Small intestine (tissue), 7 donors: ENCODE measurements at regions not wholly inside any gene's neighbourhood (a gene's known extent, or its start where the extent isn't known, plus 50 kb on each side); places are given as distances from the start of the nearest gene placed in this dataset.

Experiments
- DNase-seq, 2 donors: peaks; one replicate each; pipeline versions ENCODE4 v3.0.0 to v3.0.0-alpha.2; 2013
- FAIRE-seq: peaks from 2 replicates; lab custom pipeline; 2012; peaks lifted over from hg19 to GRCh38; lab: Jason Lieb, UNC
- H3K27ac ChIP-seq, 3 donors: one replicate each; pipeline ENCODE4 v1.5.1; 2013; ENCODE audit warnings: low read length in 2 of 3, mild to moderate bottlenecking in 2 of 3, control low read depth in 1 of 3, inconsistent platforms in 1 of 3, low read depth in 1 of 3, moderate library complexity in 1 of 3
- H3K27me3 ChIP-seq, 3 donors: one replicate each; pipeline ENCODE4 v1.6.1; 2013; ENCODE audit warnings: low read length in 3 of 3, inconsistent platforms in 1 of 3; ENCODE audit not compliant: control insufficient read depth in 3 of 3, insufficient read depth in 3 of 3
- H3K36me3 ChIP-seq, 3 donors: one replicate each; pipeline ENCODE4 v1.6.1; 2013; ENCODE audit warnings: low read length in 3 of 3, inconsistent platforms in 1 of 3, low read depth in 1 of 3, mild to moderate bottlenecking in 1 of 3, moderate library complexity in 1 of 3; ENCODE audit not compliant: control insufficient read depth in 3 of 3, insufficient read depth in 2 of 3
- H3K4me1 ChIP-seq, 3 donors: one replicate each; pipeline ENCODE4 v1.6.1; 2013; ENCODE audit warnings: low read length in 2 of 3, inconsistent platforms in 1 of 3, low read depth in 1 of 3, mild to moderate bottlenecking in 1 of 3, moderate library complexity in 1 of 3; ENCODE audit not compliant: control insufficient read depth in 3 of 3, insufficient read depth in 2 of 3
- H3K4me3 ChIP-seq, 3 donors: one replicate each; pipeline ENCODE4 v1.5.1; 2013; ENCODE audit warnings: low read length in 3 of 3, control low read depth in 1 of 3, inconsistent platforms in 1 of 3, low read depth in 1 of 3, mild to moderate bottlenecking in 1 of 3, moderate library complexity in 1 of 3
- H3K9me3 ChIP-seq, 2 donors: one replicate each; pipeline ENCODE4 v1.6.1; 2013; ENCODE audit warnings: low read depth in 1 of 2, low read length in 1 of 2; ENCODE audit not compliant: control insufficient read depth in 2 of 2, insufficient read depth in 1 of 2
- WGBS, 3 donors: extraction: QIAGEN DNeasy Blood & Tissue Kit; methylation state at CpG; one replicate each; pipeline ENCODE4 v1.1.7; 2013; 5-methylcytosine and 5-hydroxymethylcytosine counted together
- donor health status: healthy with polysubstance abuse.
- donor health status: control.
- donor health status: control.
- donor health status: Bipolar disorder and iron deficiency.
- donor health status: healthy.

- no peaks in the 10 kb centered on the region for H3K4me1 ChIP-seq
- H3K4me3 ChIP-seq = no peak overlapping the region
- DNase-seq = no peak
- no peaks in the 10 kb centered on the region for H3K27me3 ChIP-seq
- H3K27ac ChIP-seq = no peak overlapping the region
- FAIRE-seq = no peak
- 66 to 76% (median 69%) methylated on average over 4 of the region's 4 CpGs for whole genome bisulfite sequencing, 3 donors
- H3K9me3 ChIP-seq = no peaks in the 10 kb centered on the region
- H3K36me3 ChIP-seq = no peaks in the 10 kb centered on the region
These were observed 310.0 kb downstream of the FOXA2 start for GRCh38 chr20:22274330-22274729.

- Histone ChIP-seq H3K9me3 (no peaks in the 10 kb centered on the region), H3K36me3 (no peaks in the 10 kb centered on the region), H3K27me3 (no peaks in the 10 kb centered on the region), H3K4me3 (no peak overlapping the region), H3K27ac (no peak overlapping the region), H3K4me1 (no peaks in the 10 kb centered on the region)
- DNase-seq = no peak
- FAIRE-seq = no peak
- WGBS, 3 donors = 93 to 98% (median 93%) methylated on average over 2 of the region's 2 CpGs
These were observed 315.7 kb downstream of the FOXA2 start for GRCh38 chr20:22268675-22269074.

- DNase-seq (no peak), FAIRE-seq (no peak)
- Histone ChIP-seq H3K27ac (no peak overlapping the region), H3K4me3 (no peak overlapping the region), H3K27me3 (no peaks in the 10 kb centered on the region), H3K9me3 (no peaks in the 10 kb centered on the region), H3K4me1 (no peaks in the 10 kb centered on the region), H3K36me3 (no peaks in the 10 kb centered on the region)
- WGBS, 3 donors = 62 to 83% (median 71%) methylated on average over 4 of the region's 4 CpGs
These were observed 319.5 kb downstream of the FOXA2 start for GRCh38 chr20:22264917-22265316.

- Histone ChIP-seq H3K27ac (no peak overlapping the region), H3K27me3 (no peaks in the 10 kb centered on the region), H3K4me3 (no peak overlapping the region), H3K36me3 (no peaks in the 10 kb centered on the region), H3K4me1 (no peaks in the 10 kb centered on the region), H3K9me3 (no peaks in the 10 kb centered on the region)
- FAIRE-seq (no peak), DNase-seq (no peak)
- WGBS, 3 donors = 54 to 91% (median 81%) methylated on average over 1 of the region's 1 CpG
These were observed 323.9 kb downstream of the FOXA2 start for GRCh38 chr20:22260506-22260905.

GRCh38 chr20:22257912-22258311 lies 326.5 kb downstream of the FOXA2 start:
- FAIRE-seq (no peak), DNase-seq (no peak)
- H3K9me3 ChIP-seq = no peaks in the 10 kb centered on the region
- H3K27me3 ChIP-seq = peaks cover 0 to 2% (median 0%) of the 10 kb centered on the region in 3 donors
- no peak overlapping the region for H3K27ac ChIP-seq
- WGBS, 3 donors = 75 to 85% (median 82%) methylated on average over 6 of the region's 6 CpGs
- no peaks in the 10 kb centered on the region for H3K4me1 ChIP-seq
- H3K36me3 ChIP-seq = no peaks in the 10 kb centered on the region
- no peak overlapping the region for H3K4me3 ChIP-seq

GRCh38 chr20:22248051-22248667 lies 336.2 kb downstream of the FOXA2 start:
- H3K27me3 ChIP-seq = no peaks in the 10 kb centered on the region
- H3K9me3 ChIP-seq = no peaks in the 10 kb centered on the region
- no peaks in the 10 kb centered on the region for H3K4me1 ChIP-seq
- H3K36me3 ChIP-seq = no peaks in the 10 kb centered on the region
- DNase-seq (peak; percentile 8 to 30), FAIRE-seq (no peak)
- H3K4me3 ChIP-seq = no peak overlapping the region
- no peak overlapping the region for H3K27ac ChIP-seq
- WGBS, 3 donors = 27 to 34% (median 32%) methylated on average over 5 of the region's 5 CpGs

GRCh38 chr20:22245139-22245538 lies 339.2 kb downstream of the FOXA2 start:
- WGBS, 3 donors = 54 to 75% (median 63%) methylated on average over 3 of the region's 3 CpGs
- Histone ChIP-seq H3K27ac (no peak overlapping the region), H3K27me3 (no peaks in the 10 kb centered on the region), H3K9me3 (no peaks in the 10 kb centered on the region), H3K36me3 (no peaks in the 10 kb centered on the region), H3K4me1 (no peaks in the 10 kb centered on the region), H3K4me3 (no peak overlapping the region)
- FAIRE-seq (no peak), DNase-seq (no peak)

GRCh38 chr20:22243067-22243466 lies 341.3 kb downstream of the FOXA2 start:
- Histone ChIP-seq H3K27me3 (no peaks in the 10 kb centered on the region), H3K4me3 (no peak overlapping the region), H3K4me1 (no peaks in the 10 kb centered on the region), H3K27ac (no peak overlapping the region), H3K36me3 (no peaks in the 10 kb centered on the region), H3K9me3 (no peaks in the 10 kb centered on the region)
- WGBS, 3 donors = 67 to 75% (median 73%) methylated on average over 5 of the region's 5 CpGs
- DNase-seq = no peak
- FAIRE-seq = no peak

- H3K36me3 ChIP-seq = no peaks in the 10 kb centered on the region
- H3K27me3 ChIP-seq = no peaks in the 10 kb centered on the region
- 67 to 93% (median 81%) methylated on average over 1 of the region's 1 CpG for WGBS, 3 donors
- FAIRE-seq (no peak), DNase-seq (no peak)
- H3K9me3 ChIP-seq = no peaks in the 10 kb centered on the region
- H3K4me1 ChIP-seq = no peaks in the 10 kb centered on the region
- H3K4me3 ChIP-seq = no peak overlapping the region
- no peak overlapping the region for H3K27ac ChIP-seq
These were observed 342.8 kb downstream of the FOXA2 start for GRCh38 chr20:22241609-22242008.
